Endothelial cell of umbilical vein (primary cell): ENCODE measurements at regions not wholly inside any gene's neighbourhood (a gene's known extent, or its start where the extent isn't known, plus 50 kb on each side); places are given as distances from the start of the nearest gene placed in this dataset.

Experiments used
- BruUV-seq: library from RNA; stranded (reverse); fragments of 400-500 nt; replicated peaks from 2 replicates; lab custom pipeline; 2021; lab: Mats Ljungman, UMichigan
- CTCF ChIA-PET: fragments of 300-600, 350-600 bp; sonication (Branson Sonifier 250); formaldehyde crosslinking; loops from one replicate; lab custom pipeline; 2021; ENCODE audit warnings: antibody characterized with exemption, inconsistent platforms; lab: Charles Lee
- POLR2A ChIA-PET: fragments of 300-600, 350-600 bp; sonication (Branson Sonifier 250); formaldehyde crosslinking; loops from one replicate; lab custom pipeline; 2021; ENCODE audit warnings: antibody characterized with exemption, inconsistent platforms; lab: Charles Lee
- DNase-seq: peaks from one replicate; pipeline ENCODE4 v3.0.0-alpha.2; 2011; ENCODE audit warnings: low read depth, low spot score
- FAIRE-seq: peaks from 2 replicates; lab custom pipeline; 2011; peaks lifted over from hg19 to GRCh38; lab: Jason Lieb, UNC
- H2AFZ ChIP-seq: 2 replicates; pipeline ENCODE4 v1.6.0; 2012; ENCODE audit warnings: low read depth, low read length, control low read depth, inconsistent platforms
- H3K27ac ChIP-seq: 2 replicates; pipeline ENCODE4 v1.5.1; 2011; ENCODE audit warnings: low read depth, mild to moderate bottlenecking, control low read depth, low read length, moderate library complexity; ENCODE audit not compliant: insufficient read depth
- H3K27me3 ChIP-seq, 2 experiments: 2 replicates each; pipeline versions ENCODE4 v1.6.0 to v1.6.1; 2011; ENCODE audit warnings: low read length in 2 of 2, mixed read lengths in 1 of 2; ENCODE audit not compliant: control insufficient read depth in 2 of 2, insufficient read depth in 2 of 2
- H3K36me3 ChIP-seq, 2 experiments: 2 replicates in 1 of 2; 3 replicates in 1 of 2; pipeline ENCODE4 v1.5.1; 2011; ENCODE audit warnings: low read length in 2 of 2, mild to moderate bottlenecking in 1 of 2, moderate library complexity in 1 of 2; ENCODE audit not compliant: control insufficient read depth in 2 of 2, insufficient read depth in 2 of 2; ENCODE audit errors: extremely low read depth in 1 of 2
- H3K4me1 ChIP-seq: 3 replicates; pipeline ENCODE4 v1.5.1; 2011; ENCODE audit warnings: mild to moderate bottlenecking, low read length; ENCODE audit not compliant: control insufficient read depth, insufficient read depth; ENCODE audit errors: extremely low read depth
- H3K4me2 ChIP-seq: 2 replicates; pipeline ENCODE4 v1.6.1; 2011; ENCODE audit warnings: low read length, control low read depth, mixed read lengths; ENCODE audit not compliant: insufficient read depth
- H3K4me3 ChIP-seq, 3 experiments: fragments of 200-600 bp in 1 of 3; sonication (generic), shearing (Covaris generic) in 1 of 3; replicated peaks in 1 of 3; 2 replicates each; pipeline ENCODE4 v1.5.1; 2011 to 2016; ENCODE audit warnings: control low read depth in 3 of 3, low read length in 3 of 3, mild to moderate bottlenecking in 2 of 3, inconsistent platforms in 1 of 3, low read depth in 1 of 3, moderate library complexity in 1 of 3; ENCODE audit not compliant: insufficient read depth in 1 of 3
- H3K79me2 ChIP-seq: 2 replicates; pipeline ENCODE4 v1.6.0; 2012; ENCODE audit warnings: low read length, inconsistent platforms; ENCODE audit not compliant: control insufficient read depth, insufficient read depth
- H3K9ac ChIP-seq: replicated peaks from 2 replicates; pipeline ENCODE3; 2011; ENCODE audit warnings: low read length, control low read depth; ENCODE audit not compliant: insufficient read depth; ENCODE audit errors: extremely low read depth
- H3K9me1 ChIP-seq: replicated peaks from 3 replicates; pipeline ENCODE4 v1.6.0; 2011; ENCODE audit warnings: mild to moderate bottlenecking, low read length; ENCODE audit not compliant: control insufficient read depth, insufficient read depth; ENCODE audit errors: extremely low read depth
- H3K9me3 ChIP-seq: replicated peaks from 2 replicates; pipeline ENCODE4 v1.5.1; 2012; ENCODE audit warnings: low read length, inconsistent platforms; ENCODE audit not compliant: control insufficient read depth, insufficient read depth
- H4K20me1 ChIP-seq: replicated peaks from 2 replicates; pipeline ENCODE3; 2011; ENCODE audit warnings: mild to moderate bottlenecking, low read length; ENCODE audit not compliant: control insufficient read depth, insufficient read depth; ENCODE audit errors: extremely low read depth
- EZH2 ChIP-seq: IDR thresholded peaks from 2 replicates; pipeline ENCODE4 v1.6.1; 2012; ENCODE audit warnings: borderline replicate concordance, low read depth, mild to moderate bottlenecking, moderate library complexity, low read length, inconsistent platforms; ENCODE audit not compliant: severe bottlenecking
- FOS ChIP-seq: IDR thresholded peaks from 2 replicates; pipeline ENCODE4 v1.6.1; 2011; ENCODE audit warnings: mild to moderate bottlenecking, low read length, moderate library complexity, borderline replicate concordance; ENCODE audit not compliant: insufficient read depth
- GATA2 ChIP-seq: IDR thresholded peaks from 2 replicates; pipeline ENCODE4 v1.7.0; 2011; ENCODE audit warnings: low read depth, mild to moderate bottlenecking, moderate library complexity, mixed read lengths, low read length; ENCODE audit not compliant: insufficient read length, insufficient read depth
- JUN ChIP-seq: IDR thresholded peaks from 2 replicates; pipeline ENCODE4 v1.6.1; 2011; ENCODE audit warnings: borderline replicate concordance, low read depth; ENCODE audit not compliant: insufficient read length, insufficient read depth
- MYC ChIP-seq: IDR thresholded peaks from one replicate; pipeline ENCODE4 v1.6.1; 2011; ENCODE audit warnings: mild to moderate bottlenecking, low read depth, low read length
- POLR2A ChIP-seq: IDR thresholded peaks from 2 replicates; pipeline ENCODE4 v1.6.1; 2012; ENCODE audit warnings: low read depth, mild to moderate bottlenecking, control low read depth, low read length
- POLR2AphosphoS5 ChIP-seq: IDR thresholded peaks from 2 replicates; pipeline ENCODE4 v1.6.1; 2012; ENCODE audit warnings: low read depth, mild to moderate bottlenecking, control low read depth, low read length, moderate library complexity; ENCODE audit not compliant: insufficient read depth
- dilution Hi-C: fragments of 300-500 bp; cut with MboI; formaldehyde crosslinking; loops from one replicate; pipeline ENCODE4 v1.15.0; 2019; ENCODE audit warnings: low sequenced_read_pairs; ENCODE audit not compliant: extremely low pct_ligation_motif_present
- intact Hi-C: fragments of 100-400 bp; cut with micrococcal nuclease; formaldehyde crosslinking; loops from one replicate; pipeline ENCODE4 v1.10.0; 2022
- TF ChIP-seq, protein P1 (sequence below), 2 donors: IDR thresholded peaks; 1 replicate in 1 of 2; 2 replicates in 1 of 2; pipeline ENCODE4 v1.5.1; 2011; ENCODE audit warnings: low read length in 2 of 2, mild to moderate bottlenecking in 2 of 2, moderate library complexity in 2 of 2, control low read depth in 1 of 2, inconsistent platforms in 1 of 2, low read depth in 1 of 2; ENCODE audit not compliant: insufficient read depth in 1 of 2; ENCODE audit errors: extremely low read depth in 1 of 2
- TF ChIP-seq, protein P2 (sequence below): IDR thresholded peaks from 2 replicates; pipeline ENCODE4 v1.6.1; 2011; ENCODE audit not compliant: insufficient read depth, insufficient read length

DNA sequence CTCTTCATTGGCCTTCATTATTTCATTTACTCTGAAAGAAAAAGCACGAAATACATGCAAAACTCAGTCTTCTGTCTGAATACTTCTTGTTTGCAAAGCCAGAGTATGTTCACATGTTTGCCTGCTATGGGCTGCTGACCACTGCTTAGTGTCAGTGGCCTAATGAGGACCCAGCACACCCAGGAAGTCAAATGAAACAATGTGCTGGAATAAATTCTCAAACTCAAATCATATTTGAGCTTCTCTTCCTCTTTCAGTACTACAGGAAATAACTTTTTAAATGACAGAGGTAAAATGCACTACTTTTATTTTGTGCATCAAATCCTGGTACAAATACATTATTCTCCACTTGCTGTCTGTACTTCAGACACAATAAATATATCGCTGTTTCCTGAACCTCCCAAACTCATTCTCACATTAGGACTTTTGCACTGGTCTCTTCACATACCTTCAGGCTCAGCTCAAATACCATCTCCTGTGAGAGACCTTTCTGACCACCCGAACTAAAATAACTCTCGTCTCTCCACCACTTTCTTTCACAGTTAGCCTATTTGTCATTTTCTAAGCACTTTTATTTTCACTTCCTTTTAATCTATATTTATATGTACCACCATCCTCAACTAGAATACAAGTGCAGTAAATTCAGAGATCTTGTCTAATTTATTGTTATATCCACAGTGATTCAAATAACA is 176.8 kb downstream of the TUSC7 start:
- TF ChIP-seq EZH2 (no peak), MYC (no peak), JUN (no peak), POLR2AphosphoS5 (no peak), POLR2A (no peak), GATA2 (no peak), FOS (no peak)
- TF ChIP-seq, protein P1, sequence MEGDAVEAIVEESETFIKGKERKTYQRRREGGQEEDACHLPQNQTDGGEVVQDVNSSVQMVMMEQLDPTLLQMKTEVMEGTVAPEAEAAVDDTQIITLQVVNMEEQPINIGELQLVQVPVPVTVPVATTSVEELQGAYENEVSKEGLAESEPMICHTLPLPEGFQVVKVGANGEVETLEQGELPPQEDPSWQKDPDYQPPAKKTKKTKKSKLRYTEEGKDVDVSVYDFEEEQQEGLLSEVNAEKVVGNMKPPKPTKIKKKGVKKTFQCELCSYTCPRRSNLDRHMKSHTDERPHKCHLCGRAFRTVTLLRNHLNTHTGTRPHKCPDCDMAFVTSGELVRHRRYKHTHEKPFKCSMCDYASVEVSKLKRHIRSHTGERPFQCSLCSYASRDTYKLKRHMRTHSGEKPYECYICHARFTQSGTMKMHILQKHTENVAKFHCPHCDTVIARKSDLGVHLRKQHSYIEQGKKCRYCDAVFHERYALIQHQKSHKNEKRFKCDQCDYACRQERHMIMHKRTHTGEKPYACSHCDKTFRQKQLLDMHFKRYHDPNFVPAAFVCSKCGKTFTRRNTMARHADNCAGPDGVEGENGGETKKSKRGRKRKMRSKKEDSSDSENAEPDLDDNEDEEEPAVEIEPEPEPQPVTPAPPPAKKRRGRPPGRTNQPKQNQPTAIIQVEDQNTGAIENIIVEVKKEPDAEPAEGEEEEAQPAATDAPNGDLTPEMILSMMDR (IDR thresholded peaks at IDR 0.05; ENCODE audit: extremely low read depth in 1 of 2, insufficient read depth in 1 of 2, low read depth in 1 of 2, low read length in 2 of 2): no peak
- TF ChIP-seq, protein P2, sequence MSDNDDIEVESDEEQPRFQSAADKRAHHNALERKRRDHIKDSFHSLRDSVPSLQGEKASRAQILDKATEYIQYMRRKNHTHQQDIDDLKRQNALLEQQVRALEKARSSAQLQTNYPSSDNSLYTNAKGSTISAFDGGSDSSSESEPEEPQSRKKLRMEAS: no peak
- H3K4me2 ChIP-seq: no peak overlapping the region
- ChIA-PET POLR2A (no interaction called here), CTCF (no interaction called here)
- H4K20me1 ChIP-seq: no peaks in the 10 kb centered on the region
- no TSS peak for BruUV-seq
- no peaks in the 10 kb centered on the region for H3K79me2 ChIP-seq
- no peak overlapping the region for H3K27ac ChIP-seq
- H3K36me3 ChIP-seq: no peaks in the 10 kb centered on the region
- H3K9me1 ChIP-seq: no peaks in the 10 kb centered on the region
- no peaks in the 10 kb centered on the region for H3K4me1 ChIP-seq
- no peaks in the 10 kb centered on the region for H3K9me3 ChIP-seq
- FAIRE-seq: no peak
- H3K4me3 ChIP-seq: no peak overlapping the region
- H2AFZ ChIP-seq: no peak overlapping the region
- no peak overlapping the region for H3K9ac ChIP-seq
- intact Hi-C loops: no loop called here
- H3K27me3 ChIP-seq: no peaks in the 10 kb centered on the region
- dilution Hi-C loops: no loop called here
- DNase-seq: no peak
